Neutrophil (primary cell): ENCODE measurements at regions not wholly inside any gene's neighbourhood (a gene's known extent, or its start where the extent isn't known, plus 50 kb on each side); places are given as distances from the start of the nearest gene placed in this dataset.

Experiments
- H3K27ac ChIP-seq: fragments of 200-600 bp; sonication (generic); 2 replicates; pipeline ENCODE4 v1.5.1; 2016; ENCODE audit warnings: mild to moderate bottlenecking, moderate library complexity
- H3K27me3 ChIP-seq: fragments of 200-600 bp; sonication (generic); 2 replicates; pipeline ENCODE4 v1.6.0; 2016; ENCODE audit warnings: mild to moderate bottlenecking
- H3K36me3 ChIP-seq: fragments of 200-600 bp; sonication (generic); 2 replicates; pipeline ENCODE4 v1.5.1; 2017
- H3K4me1 ChIP-seq, 2 experiments: fragments of 200-600 bp in 1 of 2; sonication (generic) in 1 of 2; 1 replicate in 1 of 2; 2 replicates in 1 of 2; pipeline versions ENCODE4 v1.5.1 to v1.6.1; 2013 to 2016; ENCODE audit warnings: low read depth in 1 of 2, low read length in 1 of 2, mild to moderate bottlenecking in 1 of 2, moderate library complexity in 1 of 2; ENCODE audit not compliant: control insufficient read depth in 1 of 2, insufficient read depth in 1 of 2
- H3K4me3 ChIP-seq, 2 experiments: fragments of 200-600 bp in 1 of 2; sonication (generic) in 1 of 2; 1 replicate in 1 of 2; 2 replicates in 1 of 2; pipeline ENCODE4 v1.5.1; 2013 to 2016; ENCODE audit warnings: low read depth in 1 of 2, low read length in 1 of 2, mild to moderate bottlenecking in 1 of 2, moderate library complexity in 1 of 2
- H3K9me3 ChIP-seq: fragments of 200-600 bp; sonication (generic); 2 replicates; pipeline ENCODE4 v1.5.1; 2016
- TF ChIP-seq, protein P1 (sequence below): fragments of 200-600 bp; sonication (generic); IDR thresholded peaks from 2 replicates; pipeline ENCODE4 v1.5.1; 2016; ENCODE audit warnings: antibody characterized with exemption

DNA sequence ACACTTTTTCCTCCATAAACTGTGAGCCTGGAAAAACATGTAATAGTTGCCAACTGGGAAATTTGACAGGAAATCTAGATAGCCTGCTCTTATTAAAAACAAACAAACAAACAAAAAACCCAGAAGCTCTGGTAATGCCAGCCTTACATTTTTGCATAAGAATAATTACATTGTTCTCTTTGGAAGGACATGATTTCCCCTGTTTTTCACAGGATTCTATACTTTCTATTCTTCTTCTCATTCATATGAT is 137.9 kb downstream of the AEBP2 start:
- Histone ChIP-seq H3K27ac (no peak overlapping the region), H3K9me3 (no peaks in the 10 kb centered on the region), H3K4me1 (no peaks in the 10 kb centered on the region), H3K36me3 (no peaks in the 10 kb centered on the region), H3K4me3 (no peak overlapping the region), H3K27me3 (no peaks in the 10 kb centered on the region)
- TF ChIP-seq, protein P1, sequence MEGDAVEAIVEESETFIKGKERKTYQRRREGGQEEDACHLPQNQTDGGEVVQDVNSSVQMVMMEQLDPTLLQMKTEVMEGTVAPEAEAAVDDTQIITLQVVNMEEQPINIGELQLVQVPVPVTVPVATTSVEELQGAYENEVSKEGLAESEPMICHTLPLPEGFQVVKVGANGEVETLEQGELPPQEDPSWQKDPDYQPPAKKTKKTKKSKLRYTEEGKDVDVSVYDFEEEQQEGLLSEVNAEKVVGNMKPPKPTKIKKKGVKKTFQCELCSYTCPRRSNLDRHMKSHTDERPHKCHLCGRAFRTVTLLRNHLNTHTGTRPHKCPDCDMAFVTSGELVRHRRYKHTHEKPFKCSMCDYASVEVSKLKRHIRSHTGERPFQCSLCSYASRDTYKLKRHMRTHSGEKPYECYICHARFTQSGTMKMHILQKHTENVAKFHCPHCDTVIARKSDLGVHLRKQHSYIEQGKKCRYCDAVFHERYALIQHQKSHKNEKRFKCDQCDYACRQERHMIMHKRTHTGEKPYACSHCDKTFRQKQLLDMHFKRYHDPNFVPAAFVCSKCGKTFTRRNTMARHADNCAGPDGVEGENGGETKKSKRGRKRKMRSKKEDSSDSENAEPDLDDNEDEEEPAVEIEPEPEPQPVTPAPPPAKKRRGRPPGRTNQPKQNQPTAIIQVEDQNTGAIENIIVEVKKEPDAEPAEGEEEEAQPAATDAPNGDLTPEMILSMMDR: no peak

DNA sequence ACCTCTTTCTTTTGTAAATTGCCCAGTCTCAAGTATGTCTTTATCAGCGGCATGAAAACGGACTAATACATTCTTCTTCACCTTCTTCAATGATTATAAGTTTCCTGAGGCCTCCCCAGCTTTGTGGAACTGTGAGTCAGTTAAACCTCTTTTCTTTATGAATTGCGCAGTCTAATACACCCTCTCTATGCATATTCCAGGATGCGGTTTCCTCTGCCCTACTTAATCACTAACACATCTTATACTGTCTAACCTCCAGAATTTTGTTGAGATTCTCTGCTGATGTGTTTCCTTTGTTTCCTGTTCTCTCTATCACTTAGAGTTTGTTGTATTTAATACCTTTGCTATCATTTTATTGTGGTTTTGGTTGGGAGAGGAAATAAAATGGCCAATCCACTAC is 145.4 kb downstream of the AEBP2 start:
- H3K27me3 ChIP-seq: no peaks in the 10 kb centered on the region
- TF ChIP-seq, protein P1: no peak
- H3K36me3 ChIP-seq: no peaks in the 10 kb centered on the region
- H3K27ac ChIP-seq: no peak overlapping the region
- no peak overlapping the region for H3K4me3 ChIP-seq
- peaks cover 5% of the 10 kb centered on the region for H3K9me3 ChIP-seq
- H3K4me1 ChIP-seq: peaks cover 4 to 10% of the 10 kb centered on the region in 2 experiments

DNA sequence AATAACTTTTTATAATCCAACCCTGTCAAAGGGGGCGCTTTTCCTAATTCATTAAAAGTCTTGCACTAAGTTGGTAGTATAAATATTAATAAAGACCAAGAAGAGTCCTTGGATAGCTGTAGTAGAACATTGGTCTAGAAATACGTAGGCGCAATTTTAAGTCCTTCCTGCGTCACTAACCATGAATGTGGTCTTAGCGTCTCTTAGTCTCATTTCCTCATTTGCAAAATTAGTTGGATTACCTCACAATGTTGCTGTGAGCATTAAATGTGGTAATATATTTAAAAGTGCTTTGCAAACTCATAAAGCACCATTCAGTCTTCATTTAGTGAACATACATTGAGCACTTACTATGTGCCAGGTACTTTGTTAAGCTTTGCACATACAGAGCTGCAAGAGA is 149.7 kb downstream of the AEBP2 start:
- Histone ChIP-seq H3K4me3 (no peak overlapping the region), H3K4me1 (peaks cover 4 to 10% of the 10 kb centered on the region in 2 experiments), H3K27me3 (no peaks in the 10 kb centered on the region), H3K27ac (no peak overlapping the region), H3K36me3 (no peaks in the 10 kb centered on the region), H3K9me3 (no peaks in the 10 kb centered on the region)
- TF ChIP-seq, protein P1: no peak

DNA sequence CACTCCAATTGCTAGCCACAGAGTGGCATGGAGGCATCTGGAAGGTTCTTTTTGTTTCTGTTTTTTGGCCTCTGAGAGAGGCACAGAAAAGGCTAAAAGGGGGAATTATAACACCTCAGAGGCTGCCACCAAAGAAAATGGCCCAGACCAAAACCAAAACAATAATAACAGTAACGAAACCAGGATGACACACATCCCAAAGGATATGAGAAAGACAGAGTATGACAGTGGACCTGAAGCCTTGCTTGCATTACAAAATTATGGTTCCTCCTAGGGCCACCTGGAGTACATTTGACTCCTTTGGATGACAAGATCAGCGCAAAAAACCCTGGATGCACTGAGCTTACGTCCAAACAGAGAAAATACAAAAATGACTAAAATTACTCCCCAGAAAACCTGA is 152.7 kb downstream of the AEBP2 start:
- TF ChIP-seq, protein P1: no peak
- H3K4me1 ChIP-seq: peaks cover 4 to 10% of the 10 kb centered on the region in 2 experiments
- no peak overlapping the region for H3K4me3 ChIP-seq
- no peaks in the 10 kb centered on the region for H3K36me3 ChIP-seq
- no peaks in the 10 kb centered on the region for H3K9me3 ChIP-seq
- H3K27ac ChIP-seq: no peak overlapping the region
- H3K27me3 ChIP-seq: no peaks in the 10 kb centered on the region

DNA sequence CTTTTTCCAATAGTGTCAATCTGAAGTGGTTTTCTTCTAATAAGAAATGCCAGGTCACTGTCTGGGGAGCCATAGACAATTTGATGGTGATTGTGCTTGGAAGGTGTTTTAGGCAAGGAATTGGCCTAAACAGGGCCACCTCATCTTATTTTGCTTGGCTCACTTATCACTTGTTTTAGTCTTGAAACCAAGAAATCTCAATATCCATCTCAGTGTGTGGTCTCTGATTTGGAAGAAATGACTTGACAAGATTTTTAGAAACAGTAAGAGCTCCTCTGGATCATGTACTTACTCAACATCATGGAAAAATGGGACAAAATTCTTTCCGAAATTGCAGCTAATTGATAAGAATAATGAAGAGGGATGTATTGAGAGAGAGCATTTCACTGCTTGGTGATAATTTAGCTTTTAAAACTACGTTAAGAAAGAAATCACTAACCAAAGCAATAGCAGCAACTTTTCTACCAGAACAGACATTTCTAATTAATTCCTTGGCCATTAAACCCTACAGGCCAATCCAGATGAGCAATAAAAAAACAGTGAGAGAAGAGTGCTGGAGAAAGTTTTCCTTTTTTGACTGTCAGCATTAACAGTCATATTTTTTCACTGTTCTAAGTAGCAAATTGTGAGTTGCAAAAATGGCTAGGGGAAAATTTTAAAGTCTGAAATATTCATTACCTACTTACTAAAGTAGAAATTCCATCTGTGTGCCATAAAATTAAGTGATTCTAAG is 157.3 kb downstream of the AEBP2 start:
- Histone ChIP-seq H3K36me3 (no peaks in the 10 kb centered on the region), H3K27ac (no peak overlapping the region), H3K9me3 (no peaks in the 10 kb centered on the region), H3K27me3 (no peaks in the 10 kb centered on the region), H3K4me1 (no peaks in the 10 kb centered on the region), H3K4me3 (no peak overlapping the region)
- TF ChIP-seq, protein P1: no peak
